Smooth muscle cell (in vitro differentiated cells): ENCODE measurements at regions not wholly inside any gene's neighbourhood (a gene's known extent, or its start where the extent isn't known, plus 50 kb on each side); places are given as distances from the start of the nearest gene placed in this dataset.

Experiments
- DNase-seq: peaks from one replicate; lab custom pipeline; 2025; ENCODE audit not compliant: unreplicated experiment; lab: John Stamatoyannopoulos, UW
- H2AFZ ChIP-seq: fragments of 200-600 bp; sonication (generic); 2 replicates; pipeline ENCODE4 v1.6.0; 2016; ENCODE audit warnings: antibody characterized with exemption, low read depth, mild to moderate bottlenecking
- H3F3A ChIP-seq: fragments of 200-600 bp; sonication (generic); 2 replicates; pipeline ENCODE4 v1.6.0; 2017; ENCODE audit warnings: antibody characterized with exemption, low read depth
- H3K27ac ChIP-seq: fragments of 200-600 bp; sonication (generic); 2 replicates; pipeline ENCODE4 v1.5.1; 2016; ENCODE audit warnings: low read depth, mild to moderate bottlenecking
- H3K27me3 ChIP-seq: fragments of 200-600 bp; sonication (generic); 2 replicates; pipeline ENCODE4 v1.6.1; 2016; ENCODE audit warnings: low read depth, mild to moderate bottlenecking
- H3K36me3 ChIP-seq: fragments of 200-600 bp; sonication (generic); 2 replicates; pipeline ENCODE4 v1.5.1; 2016; ENCODE audit warnings: low read depth
- H3K4me1 ChIP-seq: fragments of 200-600 bp; sonication (generic); 2 replicates; pipeline ENCODE4 v1.5.1; 2016; ENCODE audit warnings: low read depth
- H3K4me2 ChIP-seq: fragments of 200-600 bp; sonication (generic); 2 replicates; pipeline ENCODE4 v1.6.0; 2016; ENCODE audit warnings: mild to moderate bottlenecking
- H3K4me3 ChIP-seq: fragments of 200-600 bp; sonication (generic); 2 replicates; pipeline ENCODE4 v1.5.1; 2016; ENCODE audit warnings: mild to moderate bottlenecking
- H3K79me2 ChIP-seq: fragments of 200-600 bp; sonication (generic); 2 replicates; pipeline ENCODE4 v1.6.0; 2016; ENCODE audit warnings: low read depth, mild to moderate bottlenecking
- H3K9ac ChIP-seq: fragments of 200-600 bp; sonication (generic); 2 replicates; pipeline ENCODE4 v1.6.0; 2016; ENCODE audit warnings: low read depth
- H3K9me3 ChIP-seq: fragments of 200-600 bp; sonication (generic); replicated peaks from 2 replicates; pipeline ENCODE4 v1.5.1; 2016; ENCODE audit warnings: low read depth
- H4K20me1 ChIP-seq: fragments of 200-600 bp; sonication (generic); 2 replicates; pipeline ENCODE4 v1.6.0; 2016; ENCODE audit warnings: low read depth
- CTCF ChIP-seq: fragments of 200-600 bp; sonication (generic); IDR thresholded peaks from 2 replicates; pipeline ENCODE4 v1.5.1; 2017; ENCODE audit warnings: borderline replicate concordance, mild to moderate bottlenecking, antibody characterized with exemption; ENCODE audit not compliant: insufficient read depth, poor library complexity, severe bottlenecking
- WGBS: methylation state at CpG from one replicate; pipeline ENCODE4 v1.1.7; 2016; ENCODE audit warnings: low lambda C conversion rate; 5-methylcytosine and 5-hydroxymethylcytosine counted together

- Histone ChIP-seq H2AFZ (no peak overlapping the region), H3F3A (no peaks in the 10 kb centered on the region), H4K20me1 (no peaks in the 10 kb centered on the region), H3K27ac (no peak overlapping the region), H3K36me3 (no peaks in the 10 kb centered on the region), H3K9ac (no peak overlapping the region), H3K79me2 (no peaks in the 10 kb centered on the region), H3K27me3 (peaks cover 4% of the 10 kb centered on the region), H3K9me3 (no peaks in the 10 kb centered on the region), H3K4me1 (no peaks in the 10 kb centered on the region), H3K4me2 (no peak overlapping the region), H3K4me3 (no peak overlapping the region)
- WGBS = 82% methylated on average over 14 of the region's 15 CpGs
- no peak for TF ChIP-seq CTCF
- DNase-seq = no peak
These were observed 69.3 kb downstream of the SERPINA3 start for GRCh38 chr14:94681300-94682060.

- no peak for DNase-seq
- WGBS = 95% methylated on average over 6 of the region's 6 CpGs
- H3F3A ChIP-seq = no peaks in the 10 kb centered on the region
- no peak overlapping the region for H3K4me2 ChIP-seq
- H3K27ac ChIP-seq = no peak overlapping the region
- H3K79me2 ChIP-seq = no peaks in the 10 kb centered on the region
- H3K9me3 ChIP-seq = no peaks in the 10 kb centered on the region
- H3K9ac ChIP-seq = no peak overlapping the region
- TF ChIP-seq CTCF = no peak
- no peaks in the 10 kb centered on the region for H3K4me1 ChIP-seq
- H4K20me1 ChIP-seq = no peaks in the 10 kb centered on the region
- H3K36me3 ChIP-seq = no peaks in the 10 kb centered on the region
- H3K27me3 ChIP-seq = peaks cover 4% of the 10 kb centered on the region
- no peak overlapping the region for H2AFZ ChIP-seq
- no peak overlapping the region for H3K4me3 ChIP-seq
These were observed 68.7 kb downstream of the SERPINA3 start for GRCh38 chr14:94680862-94681288.

GRCh38 chr14:94679937-94680861 lies 68.0 kb downstream of the SERPINA3 start:
- no peaks in the 10 kb centered on the region for H3K9me3 ChIP-seq
- no peaks in the 10 kb centered on the region for H3F3A ChIP-seq
- no peak overlapping the region for H3K27ac ChIP-seq
- no peak overlapping the region for H2AFZ ChIP-seq
- H3K79me2 ChIP-seq = no peaks in the 10 kb centered on the region
- DNase-seq = no peak
- no peak overlapping the region for H3K4me3 ChIP-seq
- no peak overlapping the region for H3K9ac ChIP-seq
- no peak for TF ChIP-seq CTCF
- H3K27me3 ChIP-seq = peaks cover 7% of the 10 kb centered on the region
- H4K20me1 ChIP-seq = no peaks in the 10 kb centered on the region
- no peaks in the 10 kb centered on the region for H3K4me1 ChIP-seq
- no peaks in the 10 kb centered on the region for H3K36me3 ChIP-seq
- H3K4me2 ChIP-seq = no peak overlapping the region
- WGBS = 92% methylated on average over 19 of the region's 19 CpGs
